Gastroesophageal sphincter (tissue), 3 donors: ENCODE measurements at regions not wholly inside any gene's neighbourhood (a gene's known extent, or its start where the extent isn't known, plus 50 kb on each side); places are given as distances from the start of the nearest gene placed in this dataset.

Experiments used
- EP300 ChIP-seq: sonication (generic); formaldehyde crosslinking; IDR thresholded peaks from one replicate; pipeline ENCODE4 v1.6.1; 2017; ENCODE audit warnings: antibody characterized with exemption, mild to moderate bottlenecking
- POLR2A ChIP-seq, 2 donors: fragments of 450-650 bp; IDR thresholded peaks; one replicate each; pipeline ENCODE4 v1.6.1; 2017; ENCODE audit warnings: antibody characterized with exemption in 2 of 2, mild to moderate bottlenecking in 2 of 2, moderate library complexity in 1 of 2
- POLR2AphosphoS5 ChIP-seq: sonication (generic); formaldehyde crosslinking; IDR thresholded peaks from one replicate; pipeline ENCODE4 v1.6.1; 2017; ENCODE audit warnings: antibody characterized with exemption
- TF ChIP-seq, protein P1 (sequence below), 4 experiments: fragments of 200-600 bp in 2 of 4; fragments of 450-650 bp in 2 of 4; sonication (generic) in 1 of 4; IDR thresholded peaks; one replicate each; pipeline ENCODE4 v1.5.1; 2017 to 2019; ENCODE audit warnings: antibody characterized with exemption in 4 of 4, mild to moderate bottlenecking in 2 of 4, moderate library complexity in 2 of 4

DNA sequence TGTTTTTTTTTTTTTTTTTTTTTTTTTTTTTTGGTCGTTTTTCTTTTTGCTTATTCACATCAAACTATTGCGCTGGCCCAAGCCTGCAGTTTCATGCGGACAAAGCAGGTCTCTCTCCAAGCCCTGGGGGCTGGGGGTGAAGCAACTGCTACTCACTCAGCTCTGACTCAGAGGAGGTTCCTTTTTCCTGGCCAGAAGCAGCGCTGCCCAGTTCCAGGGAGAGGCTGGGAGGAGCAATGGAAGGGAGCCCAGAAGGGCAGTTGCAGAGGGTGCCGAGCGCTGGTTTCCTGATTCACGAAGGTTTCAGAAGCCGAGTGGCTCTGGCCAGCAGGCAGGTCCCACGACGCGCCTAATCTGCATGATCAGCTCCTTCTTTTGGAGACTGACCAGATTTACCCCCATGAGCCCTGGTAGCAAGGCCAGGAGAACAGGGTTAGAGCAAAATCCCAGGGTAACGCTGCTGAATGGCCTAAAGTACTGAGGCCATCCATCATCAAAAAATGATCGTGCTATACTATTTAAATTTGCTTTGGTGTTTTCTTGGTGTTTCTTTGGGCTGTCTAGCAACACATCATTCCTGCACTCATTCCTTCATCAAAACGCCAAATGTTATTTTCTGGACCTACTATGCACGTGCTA, 144.7 kb upstream of the SOX9 start:
- TF ChIP-seq POLR2A (IDR thresholded peaks at IDR 0.05) (no peak), EP300 (no peak), POLR2AphosphoS5 (no peak)
- TF ChIP-seq, protein P1, sequence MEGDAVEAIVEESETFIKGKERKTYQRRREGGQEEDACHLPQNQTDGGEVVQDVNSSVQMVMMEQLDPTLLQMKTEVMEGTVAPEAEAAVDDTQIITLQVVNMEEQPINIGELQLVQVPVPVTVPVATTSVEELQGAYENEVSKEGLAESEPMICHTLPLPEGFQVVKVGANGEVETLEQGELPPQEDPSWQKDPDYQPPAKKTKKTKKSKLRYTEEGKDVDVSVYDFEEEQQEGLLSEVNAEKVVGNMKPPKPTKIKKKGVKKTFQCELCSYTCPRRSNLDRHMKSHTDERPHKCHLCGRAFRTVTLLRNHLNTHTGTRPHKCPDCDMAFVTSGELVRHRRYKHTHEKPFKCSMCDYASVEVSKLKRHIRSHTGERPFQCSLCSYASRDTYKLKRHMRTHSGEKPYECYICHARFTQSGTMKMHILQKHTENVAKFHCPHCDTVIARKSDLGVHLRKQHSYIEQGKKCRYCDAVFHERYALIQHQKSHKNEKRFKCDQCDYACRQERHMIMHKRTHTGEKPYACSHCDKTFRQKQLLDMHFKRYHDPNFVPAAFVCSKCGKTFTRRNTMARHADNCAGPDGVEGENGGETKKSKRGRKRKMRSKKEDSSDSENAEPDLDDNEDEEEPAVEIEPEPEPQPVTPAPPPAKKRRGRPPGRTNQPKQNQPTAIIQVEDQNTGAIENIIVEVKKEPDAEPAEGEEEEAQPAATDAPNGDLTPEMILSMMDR (IDR thresholded peaks at IDR 0.05), result no peak
